Transverse colon (tissue), 4 donors: ENCODE measurements at regions not wholly inside any gene's neighbourhood (a gene's known extent, or its start where the extent isn't known, plus 50 kb on each side); places are given as distances from the start of the nearest gene placed in this dataset.

Experiments used
- DNase-seq: peaks from one replicate; pipeline ENCODE4 v3.0.0-alpha.2; 2019
- H3K27ac ChIP-seq, 4 donors: fragments of 200-600 bp; sonication (generic); 2 replicates each; pipeline ENCODE4 v1.5.1; 2016 to 2018; ENCODE audit warnings: inconsistent platforms in 4 of 4
- H3K27me3 ChIP-seq: fragments of 200-600 bp; sonication (generic); 2 replicates; pipeline ENCODE4 v1.5.1; 2017; ENCODE audit warnings: inconsistent platforms
- H3K36me3 ChIP-seq, 4 donors: fragments of 200-600 bp; sonication (generic); 2 replicates each; pipeline ENCODE4 v1.5.1; 2017 to 2019; ENCODE audit warnings: inconsistent platforms in 4 of 4
- H3K4me1 ChIP-seq, 4 donors: fragments of 200-600 bp; sonication (generic); 2 replicates each; pipeline ENCODE4 v1.5.1; 2017 to 2020; ENCODE audit warnings: inconsistent platforms in 4 of 4
- H3K4me3 ChIP-seq, 4 donors: fragments of 200-600 bp; sonication (generic); 1 replicate in 1 of 4; 2 replicates in 3 of 4; pipeline versions ENCODE4 v1.5.1 to v1.6.1; 2017 to 2019; ENCODE audit warnings: inconsistent platforms in 4 of 4
- H3K9me3 ChIP-seq, 2 donors: fragments of 200-600 bp; sonication (generic); 2 replicates each; pipeline ENCODE4 v1.5.1; 2017 to 2019; ENCODE audit warnings: inconsistent platforms in 2 of 2
- EP300 ChIP-seq: sonication (generic); formaldehyde crosslinking; IDR thresholded peaks from one replicate; pipeline ENCODE4 v1.6.1; 2017; ENCODE audit warnings: antibody characterized with exemption, low read depth
- POLR2A ChIP-seq: fragments of 450-650 bp; IDR thresholded peaks from one replicate; pipeline ENCODE4 v1.6.1; 2016; ENCODE audit warnings: antibody characterized with exemption, mild to moderate bottlenecking, moderate library complexity
- POLR2AphosphoS5 ChIP-seq, 3 donors: sonication (generic); formaldehyde crosslinking; IDR thresholded peaks; one replicate each; pipeline ENCODE4 v1.6.1; 2016; ENCODE audit warnings: antibody characterized with exemption in 3 of 3
- WGBS, 2 donors: methylation state at CpG; one replicate each; pipeline ENCODE4 v1.1.5; 2018; ENCODE audit warnings: low coverage in 1 of 2; 5-methylcytosine and 5-hydroxymethylcytosine counted together
- in situ Hi-C, 4 donors: fragments of 200-750 bp; cut with MboI; loops; one replicate each; pipeline versions ENCODE4 v1.15.0 to v1.15.1; 2017; ENCODE audit warnings: low sequenced_read_pairs in 3 of 4, low pct_ligation_motif_present in 1 of 4, low pct_unique_long_range_greater_than_20kb in 1 of 4
- intact Hi-C: fragments of 100-400 bp; cut with DNase I; formaldehyde crosslinking; loops from one replicate; pipeline ENCODE4 v1.15.1; 2023; ENCODE audit warnings: low total_unique reads
- TF ChIP-seq, protein P1 (sequence below), 5 experiments: fragments of 200-600 bp in 3 of 5; fragments of 450-650 bp in 2 of 5; sonication (generic) in 3 of 5; IDR thresholded peaks; 1 replicate in 2 of 5; 2 replicates in 3 of 5; pipeline ENCODE4 v1.5.1; 2016 to 2017; ENCODE audit warnings: antibody characterized with exemption in 5 of 5, inconsistent platforms in 3 of 5, mild to moderate bottlenecking in 2 of 5, moderate library complexity in 1 of 5

- Histone ChIP-seq H3K36me3 (no peaks in the 10 kb centered on the region), H3K4me1 (no peaks in the 10 kb centered on the region), H3K27ac (no peak overlapping the region), H3K4me3 (no peak overlapping the region), H3K27me3 (no peaks in the 10 kb centered on the region), H3K9me3 (peaks cover 0 to 4% of the 10 kb centered on the region in 2 donors)
- intact Hi-C loops (no loop called here), in situ Hi-C loops (no loop called here)
- DNase-seq, result no peak
- 56 to 87% methylated on average over 2 to 4 of the region's 4 CpGs for WGBS, 2 donors
- TF ChIP-seq POLR2AphosphoS5 (IDR thresholded peaks at IDR 0.05), result no peak
- TF ChIP-seq, protein P1, sequence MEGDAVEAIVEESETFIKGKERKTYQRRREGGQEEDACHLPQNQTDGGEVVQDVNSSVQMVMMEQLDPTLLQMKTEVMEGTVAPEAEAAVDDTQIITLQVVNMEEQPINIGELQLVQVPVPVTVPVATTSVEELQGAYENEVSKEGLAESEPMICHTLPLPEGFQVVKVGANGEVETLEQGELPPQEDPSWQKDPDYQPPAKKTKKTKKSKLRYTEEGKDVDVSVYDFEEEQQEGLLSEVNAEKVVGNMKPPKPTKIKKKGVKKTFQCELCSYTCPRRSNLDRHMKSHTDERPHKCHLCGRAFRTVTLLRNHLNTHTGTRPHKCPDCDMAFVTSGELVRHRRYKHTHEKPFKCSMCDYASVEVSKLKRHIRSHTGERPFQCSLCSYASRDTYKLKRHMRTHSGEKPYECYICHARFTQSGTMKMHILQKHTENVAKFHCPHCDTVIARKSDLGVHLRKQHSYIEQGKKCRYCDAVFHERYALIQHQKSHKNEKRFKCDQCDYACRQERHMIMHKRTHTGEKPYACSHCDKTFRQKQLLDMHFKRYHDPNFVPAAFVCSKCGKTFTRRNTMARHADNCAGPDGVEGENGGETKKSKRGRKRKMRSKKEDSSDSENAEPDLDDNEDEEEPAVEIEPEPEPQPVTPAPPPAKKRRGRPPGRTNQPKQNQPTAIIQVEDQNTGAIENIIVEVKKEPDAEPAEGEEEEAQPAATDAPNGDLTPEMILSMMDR (IDR thresholded peaks at IDR 0.05), result no peak
- no peak for TF ChIP-seq EP300
- no peak for TF ChIP-seq POLR2A
These were observed 718.6 kb downstream of the AMY1C start for GRCh38 chr1:104468282-104468681.

DNA sequence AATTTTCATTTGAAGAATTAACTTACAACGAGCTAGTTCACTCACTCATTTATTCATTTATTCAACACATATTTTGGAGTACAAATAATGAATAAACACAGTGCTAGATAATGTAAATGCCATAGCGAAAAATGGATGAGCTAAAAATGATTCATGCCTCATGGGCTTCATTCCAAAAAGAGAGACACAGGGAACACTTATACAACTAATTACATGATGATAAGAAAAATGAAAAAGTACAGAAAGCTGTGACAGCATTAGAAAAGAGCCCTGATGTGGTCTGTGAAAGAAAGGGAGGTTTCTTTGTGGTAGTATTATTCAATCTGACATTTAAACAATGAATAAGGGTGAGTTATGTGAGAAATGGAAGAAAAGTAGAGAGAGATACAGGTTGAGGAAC, 726.4 kb downstream of the AMY1C start:
- H3K4me3 ChIP-seq, result no peak overlapping the region
- no peak for DNase-seq
- TF ChIP-seq EP300, result no peak
- TF ChIP-seq, protein P1 (IDR thresholded peaks at IDR 0.05), result no peak
- TF ChIP-seq POLR2A, result no peak
- TF ChIP-seq POLR2AphosphoS5 (IDR thresholded peaks at IDR 0.05), result no peak
- no peaks in the 10 kb centered on the region for H3K27me3 ChIP-seq
- intact Hi-C loops, result no loop called here
- WGBS, 2 donors, result 45 to 52% methylated on average over 2 of the region's 2 CpGs
- no peak overlapping the region for H3K27ac ChIP-seq
- no peaks in the 10 kb centered on the region for H3K36me3 ChIP-seq
- H3K4me1 ChIP-seq, result no peaks in the 10 kb centered on the region
- in situ Hi-C loops, result no loop called here
- peaks cover 0 to 3% of the 10 kb centered on the region in 2 donors for H3K9me3 ChIP-seq

DNA sequence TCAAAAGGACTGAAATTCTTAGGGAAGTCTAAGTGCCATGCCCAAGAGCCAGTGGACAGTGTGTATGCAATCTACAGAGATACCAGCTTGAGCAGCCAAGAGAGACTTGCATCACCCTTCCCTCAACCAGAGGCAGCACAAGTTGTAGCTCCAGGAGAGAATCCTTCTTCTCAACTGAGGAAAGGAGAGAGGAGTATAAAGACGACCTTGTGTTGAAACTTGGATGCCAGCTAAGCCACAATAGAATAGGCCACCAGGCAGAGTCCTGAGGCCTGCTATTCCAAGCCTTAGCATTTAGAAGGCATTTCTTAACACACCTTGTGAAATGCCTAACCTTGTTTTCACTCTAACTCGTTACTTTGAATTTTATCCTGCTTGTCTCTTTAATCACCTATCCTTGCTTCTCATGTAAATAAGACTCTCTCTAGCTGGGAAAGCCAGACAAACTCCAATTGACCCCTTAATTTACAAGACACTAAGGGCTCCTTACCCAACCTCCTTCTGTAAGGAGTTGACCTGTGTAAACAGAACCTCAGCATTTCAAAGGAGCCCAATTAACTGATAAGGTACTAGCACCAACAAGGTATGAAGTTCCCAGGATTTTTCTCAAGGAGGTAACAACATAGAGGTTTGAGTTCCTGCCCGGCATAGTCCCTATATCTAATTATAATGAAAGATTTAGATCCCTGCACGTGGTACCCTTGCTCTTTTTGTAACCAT, 738.8 kb downstream of the AMY1C start:
- Histone ChIP-seq H3K27ac (no peak overlapping the region), H3K4me1 (no peaks in the 10 kb centered on the region), H3K27me3 (no peaks in the 10 kb centered on the region), H3K9me3 (no peaks in the 10 kb centered on the region), H3K36me3 (no peaks in the 10 kb centered on the region), H3K4me3 (no peak overlapping the region)
- DNase-seq, result no peak
- intact Hi-C loops (no loop called here), in situ Hi-C loops (no loop called here)
- TF ChIP-seq EP300, result no peak
- TF ChIP-seq POLR2A, result no peak
- no peak for TF ChIP-seq POLR2AphosphoS5 (IDR thresholded peaks at IDR 0.05)
- TF ChIP-seq, protein P1 (IDR thresholded peaks at IDR 0.05), result no peak
- WGBS, 2 donors, result 19 to 23% methylated on average over 4 of the region's 4 CpGs

DNA sequence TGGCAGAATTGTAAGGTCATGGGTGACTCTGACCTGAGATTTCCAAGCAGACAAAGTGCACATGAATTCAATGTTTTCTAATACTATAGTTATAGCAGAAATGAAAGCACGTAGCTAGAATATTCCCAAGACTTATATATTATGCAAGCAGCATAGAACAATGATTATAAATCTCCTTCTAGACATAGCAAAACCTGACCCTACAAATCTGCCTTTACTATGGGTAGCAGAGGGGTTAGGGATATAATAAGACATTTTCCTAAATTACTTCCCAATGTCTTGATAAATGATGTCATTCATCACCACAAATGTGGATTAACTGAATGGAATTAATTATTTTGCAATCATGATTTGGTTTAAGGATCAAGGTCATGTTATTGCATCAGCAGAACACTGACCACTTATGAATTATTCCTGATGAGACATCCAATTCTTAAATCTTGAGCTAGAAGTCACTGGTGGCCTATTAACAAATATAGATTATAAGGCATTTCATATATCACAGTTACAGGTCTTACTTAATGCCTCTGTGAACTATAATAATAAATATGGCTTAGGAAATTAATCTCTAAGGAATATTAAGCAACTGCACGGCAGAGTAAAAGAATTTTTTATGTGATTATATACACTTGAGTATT, 776.6 kb downstream of the AMY1C start:
- Histone ChIP-seq H3K4me1 (no peaks in the 10 kb centered on the region), H3K27ac (no peak overlapping the region), H3K9me3 (peaks cover 0 to 6% of the 10 kb centered on the region in 2 donors), H3K36me3 (no peaks in the 10 kb centered on the region), H3K27me3 (no peaks in the 10 kb centered on the region), H3K4me3 (no peak overlapping the region)
- 39 to 76% methylated on average over 2 of the region's 2 CpGs for WGBS, 2 donors
- in situ Hi-C loops, result no loop called here
- TF ChIP-seq, protein P1 (IDR thresholded peaks at IDR 0.05), result no peak
- TF ChIP-seq EP300, result no peak
- no peak for TF ChIP-seq POLR2AphosphoS5 (IDR thresholded peaks at IDR 0.05)
- no peak for TF ChIP-seq POLR2A
- intact Hi-C loops, result no loop called here
- DNase-seq, result no peak
